OCI-LY7 (cell line): ENCODE measurements at regions not wholly inside any gene's neighbourhood (a gene's known extent, or its start where the extent isn't known, plus 50 kb on each side); places are given as distances from the start of the nearest gene placed in this dataset.

Experiments
- BruUV-seq: library from RNA; stranded (reverse); fragments of 400-500 nt; replicated peaks from 2 replicates; lab custom pipeline; 2021; lab: Mats Ljungman, UMichigan
- CTCF ChIA-PET: fragments of 300-600 bp; sonication (Branson Sonifier 250); formaldehyde crosslinking; loops from one replicate; lab custom pipeline; 2022; ENCODE audit warnings: antibody characterized with exemption; ENCODE audit not compliant: unreplicated experiment; lab: Charles Lee
- POLR2A ChIA-PET: fragments of 300-600 bp; sonication (Branson Sonifier 250); formaldehyde crosslinking; loops from one replicate; lab custom pipeline; 2022; ENCODE audit warnings: antibody characterized with exemption; lab: Charles Lee
- DNase-seq: peaks from one replicate; pipeline ENCODE4 v3.0.0-alpha.2; 2015; ENCODE audit warnings: low spot score
- H2AFZ ChIP-seq: fragments of 200-600 bp; sonication (generic), shearing (Covaris generic); 2 replicates; pipeline ENCODE4 v1.6.1; 2014; ENCODE audit warnings: mild to moderate bottlenecking, antibody characterized with exemption, low read length, moderate library complexity
- H3K27ac ChIP-seq: fragments of 200-600 bp; sonication (generic); 2 replicates; pipeline ENCODE4 v1.5.1; 2014; ENCODE audit warnings: mixed run types, low read depth, mild to moderate bottlenecking, moderate library complexity, low read length, inconsistent platforms; ENCODE audit not compliant: poor library complexity, severe bottlenecking
- H3K36me3 ChIP-seq: fragments of 200-600 bp; sonication (generic); 2 replicates; pipeline ENCODE4 v1.6.1; 2014; ENCODE audit warnings: mild to moderate bottlenecking, antibody characterized with exemption, low read length, moderate library complexity, mixed read lengths; ENCODE audit not compliant: insufficient read depth
- H3K4me1 ChIP-seq: fragments of 200-600 bp; sonication (generic); 2 replicates; pipeline ENCODE4 v1.5.1; 2014; ENCODE audit warnings: mild to moderate bottlenecking, low read length; ENCODE audit not compliant: insufficient read depth, poor library complexity, severe bottlenecking
- H3K4me2 ChIP-seq: fragments of 200-600 bp; sonication (generic); 2 replicates; pipeline ENCODE4 v1.6.1; 2014; ENCODE audit warnings: mild to moderate bottlenecking, low read length
- H3K4me3 ChIP-seq: fragments of 200-600 bp; sonication (generic); 2 replicates; pipeline ENCODE4 v1.5.1; 2014; ENCODE audit warnings: mild to moderate bottlenecking, low read depth, low read length; ENCODE audit not compliant: poor library complexity, severe bottlenecking
- H3K79me2 ChIP-seq: fragments of 200-600 bp; sonication (generic); 2 replicates; pipeline ENCODE4 v1.6.1; 2016; ENCODE audit warnings: low read depth, mild to moderate bottlenecking, low read length, moderate library complexity, mixed read lengths; ENCODE audit not compliant: insufficient read depth
- H3K9me2 ChIP-seq: fragments of 200-600 bp; sonication (generic); 2 replicates; pipeline ENCODE4 v1.6.1; 2016; ENCODE audit warnings: mild to moderate bottlenecking, low read length, mixed read lengths; ENCODE audit not compliant: insufficient read depth
- H3K9me3 ChIP-seq: fragments of 200-600 bp; sonication (generic); 2 replicates; pipeline ENCODE4 v1.6.1; 2014; ENCODE audit warnings: mild to moderate bottlenecking, mixed run types, low read length, mixed read lengths
- H4K20me1 ChIP-seq: fragments of 200-600 bp; sonication (generic); 2 replicates; pipeline ENCODE4 v1.6.1; 2014; ENCODE audit warnings: mild to moderate bottlenecking, antibody characterized with exemption, low read length, moderate library complexity, mixed read lengths; ENCODE audit not compliant: insufficient read depth
- EZH2phosphoT487 ChIP-seq: fragments of 200-600 bp; sonication (generic); IDR thresholded peaks from 2 replicates; pipeline ENCODE4 v1.6.1; 2018; ENCODE audit warnings: low read depth, borderline replicate concordance, mild to moderate bottlenecking, mixed run types, antibody characterized with exemption, low read length, moderate library complexity, mixed read lengths
- intact Hi-C: fragments of 100-400 bp; cut with micrococcal nuclease; formaldehyde crosslinking; loops from one replicate; pipeline ENCODE4 v1.10.0; 2022; ENCODE audit not compliant: unreplicated experiment
- TF ChIP-seq, protein P1 (sequence below): fragments of 200-600 bp; sonication (generic); conservative IDR thresholded peaks from 2 replicates; pipeline ENCODE4 v1.5.1; 2014; ENCODE audit warnings: mild to moderate bottlenecking, antibody characterized with exemption, low read length, moderate library complexity, mixed read lengths

DNA sequence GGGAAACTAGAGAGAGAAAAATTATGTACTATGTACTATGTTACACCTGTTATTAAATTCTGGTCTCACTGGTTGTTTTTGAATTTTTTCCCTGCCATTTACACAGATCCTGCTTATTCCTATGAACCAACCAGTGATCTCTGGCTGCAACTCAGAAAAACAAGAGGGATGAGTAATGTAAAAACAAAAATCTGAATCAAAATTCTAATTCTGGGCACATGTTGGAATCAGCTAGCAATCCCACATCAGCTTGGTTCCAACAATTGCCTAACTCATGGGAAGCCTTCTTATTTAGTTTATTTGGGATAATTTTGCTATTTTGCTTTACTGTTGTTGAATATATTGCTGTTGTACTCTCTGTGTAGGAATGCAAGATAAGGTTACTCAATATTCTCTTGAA is 78.3 kb downstream of the PLK2 start:
- H2AFZ ChIP-seq: no peak overlapping the region
- TF ChIP-seq, protein P1, sequence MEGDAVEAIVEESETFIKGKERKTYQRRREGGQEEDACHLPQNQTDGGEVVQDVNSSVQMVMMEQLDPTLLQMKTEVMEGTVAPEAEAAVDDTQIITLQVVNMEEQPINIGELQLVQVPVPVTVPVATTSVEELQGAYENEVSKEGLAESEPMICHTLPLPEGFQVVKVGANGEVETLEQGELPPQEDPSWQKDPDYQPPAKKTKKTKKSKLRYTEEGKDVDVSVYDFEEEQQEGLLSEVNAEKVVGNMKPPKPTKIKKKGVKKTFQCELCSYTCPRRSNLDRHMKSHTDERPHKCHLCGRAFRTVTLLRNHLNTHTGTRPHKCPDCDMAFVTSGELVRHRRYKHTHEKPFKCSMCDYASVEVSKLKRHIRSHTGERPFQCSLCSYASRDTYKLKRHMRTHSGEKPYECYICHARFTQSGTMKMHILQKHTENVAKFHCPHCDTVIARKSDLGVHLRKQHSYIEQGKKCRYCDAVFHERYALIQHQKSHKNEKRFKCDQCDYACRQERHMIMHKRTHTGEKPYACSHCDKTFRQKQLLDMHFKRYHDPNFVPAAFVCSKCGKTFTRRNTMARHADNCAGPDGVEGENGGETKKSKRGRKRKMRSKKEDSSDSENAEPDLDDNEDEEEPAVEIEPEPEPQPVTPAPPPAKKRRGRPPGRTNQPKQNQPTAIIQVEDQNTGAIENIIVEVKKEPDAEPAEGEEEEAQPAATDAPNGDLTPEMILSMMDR: no peak
- no peak for TF ChIP-seq EZH2phosphoT487
- DNase-seq: no peak
- H3K36me3 ChIP-seq: no peaks in the 10 kb centered on the region
- H3K79me2 ChIP-seq: no peaks in the 10 kb centered on the region
- ChIA-PET CTCF (no interaction called here), POLR2A (no interaction called here)
- no TSS peak for BruUV-seq
- H4K20me1 ChIP-seq: no peaks in the 10 kb centered on the region
- H3K4me2 ChIP-seq: no peak overlapping the region
- H3K4me3 ChIP-seq: no peak overlapping the region
- peaks cover 15% of the 10 kb centered on the region for H3K9me3 ChIP-seq
- intact Hi-C loops: no loop called here
- H3K27ac ChIP-seq: no peak overlapping the region
- no peaks in the 10 kb centered on the region for H3K4me1 ChIP-seq
- H3K9me2 ChIP-seq: no peaks in the 10 kb centered on the region

DNA sequence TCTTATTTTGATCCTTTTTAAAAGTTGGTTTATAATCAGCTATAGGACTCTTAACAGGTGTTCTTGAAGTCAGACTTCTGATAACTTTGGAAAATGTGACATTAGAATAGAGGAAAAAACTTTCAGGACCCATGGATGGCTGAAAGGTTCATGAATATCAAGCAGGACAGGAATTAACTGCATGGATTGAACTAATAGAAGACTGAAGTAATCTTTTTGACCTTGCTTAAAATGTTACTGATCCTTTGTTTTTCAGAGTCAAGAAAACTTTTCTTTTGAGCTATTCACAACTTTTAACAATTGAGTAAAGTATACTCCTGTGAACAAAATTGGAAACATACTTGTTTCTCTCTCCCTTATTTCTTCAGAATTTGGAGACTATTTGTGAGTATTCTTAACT is 79.2 kb downstream of the PLK2 start:
- Histone ChIP-seq H3K4me1 (no peaks in the 10 kb centered on the region), H3K4me2 (no peak overlapping the region), H3K79me2 (no peaks in the 10 kb centered on the region), H3K4me3 (no peak overlapping the region), H2AFZ (no peak overlapping the region), H3K9me3 (peaks cover 15% of the 10 kb centered on the region), H3K36me3 (no peaks in the 10 kb centered on the region), H4K20me1 (no peaks in the 10 kb centered on the region), H3K9me2 (no peaks in the 10 kb centered on the region), H3K27ac (no peak overlapping the region)
- intact Hi-C loops: no loop called here
- ChIA-PET CTCF (no interaction called here), POLR2A (interaction anchor here (0.7 kb wide), 1 partner anchor 1465 kb away, joined by 3 read pairs; no protein-coding TSS in a partner anchor)
- BruUV-seq: no TSS peak
- no peak for TF ChIP-seq EZH2phosphoT487
- TF ChIP-seq, protein P1: no peak
- peak; percentile 3 for DNase-seq

DNA sequence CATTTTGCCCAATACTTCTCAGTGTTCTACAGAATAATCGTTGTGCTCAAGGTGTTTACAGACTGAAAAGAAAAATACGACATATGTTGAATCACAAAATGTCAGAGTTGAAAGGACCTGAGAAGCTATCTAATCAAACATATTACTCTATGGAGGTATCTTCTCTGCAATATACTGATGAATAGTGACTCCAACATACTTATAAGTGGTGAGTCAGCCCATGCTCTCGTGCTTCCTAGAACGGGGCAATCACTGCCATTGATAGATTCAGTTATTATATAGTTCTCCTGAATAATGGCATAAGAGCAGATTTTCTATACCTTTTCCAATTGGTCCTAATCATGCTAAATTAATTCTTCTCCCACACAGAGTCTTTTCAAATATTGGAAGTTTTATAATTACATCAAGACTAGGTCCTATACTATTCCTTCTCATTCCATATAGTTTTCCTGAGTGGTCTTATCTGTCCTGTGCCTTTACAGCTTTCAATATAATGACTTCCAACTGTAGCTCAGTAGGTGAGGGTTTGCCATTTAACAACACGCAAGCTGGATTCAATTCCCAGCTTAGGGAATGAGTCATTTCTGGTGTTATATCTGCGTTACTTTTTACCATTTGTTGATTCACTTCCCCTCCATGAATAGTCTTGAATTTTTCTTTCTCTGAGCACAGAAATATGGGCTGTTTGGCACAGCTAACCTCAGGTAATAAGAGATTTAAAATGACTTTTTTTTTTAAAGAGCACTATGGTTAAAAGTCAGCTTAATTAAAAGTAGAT is 81.1 kb downstream of the PLK2 start:
- ChIA-PET CTCF (no interaction called here), POLR2A (interaction anchor here (0.7 kb wide), 1 partner anchor 204 kb away, joined by 5 read pairs; no protein-coding TSS in a partner anchor)
- Histone ChIP-seq H3K36me3 (no peaks in the 10 kb centered on the region), H3K4me1 (no peaks in the 10 kb centered on the region), H3K9me2 (no peaks in the 10 kb centered on the region), H2AFZ (no peak overlapping the region), H4K20me1 (no peaks in the 10 kb centered on the region), H3K79me2 (no peaks in the 10 kb centered on the region), H3K4me3 (no peak overlapping the region), H3K27ac (no peak overlapping the region), H3K9me3 (peaks cover 15% of the 10 kb centered on the region), H3K4me2 (no peak overlapping the region)
- TF ChIP-seq EZH2phosphoT487: no peak
- TF ChIP-seq, protein P1: no peak
- intact Hi-C loops: no loop called here
- no TSS peak for BruUV-seq
- DNase-seq: no peak
